ENCODE measurements at regions not wholly inside any gene's neighbourhood (a gene's known extent, or its start where the extent isn't known, plus 50 kb on each side); places are given as distances from the start of the nearest gene placed in this dataset.
"Not testable (repeated sequence)": the region's sequence is repeated elsewhere in the genome, so short reads cannot be mapped to it uniquely, and the experiment has no call there.

GRCh38 chr6:21796979-21797378 lies 203.4 kb downstream of the SOX4 start:
- TF ChIP-seq GATA2 (IDR thresholded peaks at IDR 0.05; ENCODE audit: insufficient read depth, insufficient read length, low read depth, low read length); EZH2 (IDR thresholded peaks at IDR 0.05; ENCODE audit: borderline replicate concordance, low read depth, low read length, severe bottlenecking); CTCF (IDR thresholded peaks at IDR 0.05; ENCODE audit: extremely low read depth in 1 of 2, insufficient read depth in 1 of 2, low read depth in 1 of 2, low read length in 2 of 2); JUN (IDR thresholded peaks at IDR 0.05; ENCODE audit: borderline replicate concordance, insufficient read depth, insufficient read length, low read depth); POLR2AphosphoS5 (IDR thresholded peaks at IDR 0.05; ENCODE audit: insufficient read depth, low read depth, low read length); POLR2A (IDR thresholded peaks at IDR 0.05; ENCODE audit: low read depth, low read length); MYC (IDR thresholded peaks at IDR 0.05; ENCODE audit: low read depth, low read length): not testable (repeated sequence)
- TF ChIP-seq, protein P1, sequence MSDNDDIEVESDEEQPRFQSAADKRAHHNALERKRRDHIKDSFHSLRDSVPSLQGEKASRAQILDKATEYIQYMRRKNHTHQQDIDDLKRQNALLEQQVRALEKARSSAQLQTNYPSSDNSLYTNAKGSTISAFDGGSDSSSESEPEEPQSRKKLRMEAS (IDR thresholded peaks at IDR 0.05; ENCODE audit: insufficient read depth, insufficient read length): not testable (repeated sequence)

Data from endothelial cell of umbilical vein (primary cell).